SK-N-SH treated with all-trans-retinoic acid at 6 μM for 48 hours (cell line): ENCODE measurements at regions not wholly inside any gene's neighbourhood (a gene's known extent, or its start where the extent isn't known, plus 50 kb on each side); places are given as distances from the start of the nearest gene placed in this dataset.

Experiments used
- ATAC-seq: fragments of 200-7000 bp; cut with Tn5 transposase; 3 replicates; pipeline ENCODE4 v1.9.1; 2020; ENCODE audit warnings: mild to moderate bottlenecking, moderate library complexity
- ARNTL ChIP-seq: fragments of 450-650 bp; formaldehyde crosslinking; IDR thresholded peaks from 2 replicates; pipeline ENCODE4 v1.5.0; 2020; ENCODE audit warnings: low read depth, mild to moderate bottlenecking, moderate library complexity, borderline replicate concordance
- BACH2 ChIP-seq: fragments of 250-450 bp; sonication (Bioruptor Pico); IDR thresholded peaks from 2 replicates; pipeline ENCODE4 v1.9.0; 2021; ENCODE audit warnings: mild to moderate bottlenecking, borderline replicate concordance
- CSDC2 ChIP-seq: fragments of 250-450 bp; sonication (Bioruptor Pico); IDR thresholded peaks from 2 replicates; pipeline ENCODE4 v1.5.0; 2020; ENCODE audit warnings: mild to moderate bottlenecking, moderate library complexity
- ESRRG ChIP-seq: fragments of 250-450 bp; sonication (Bioruptor Pico); IDR thresholded peaks from 2 replicates; pipeline ENCODE4 v1.6.1; 2021; ENCODE audit warnings: mild to moderate bottlenecking
- GLIS3 ChIP-seq: fragments of 250-450 bp; sonication (Bioruptor Pico); IDR thresholded peaks from 2 replicates; pipeline ENCODE4 v1.5.0; 2020; ENCODE audit warnings: mild to moderate bottlenecking, moderate library complexity
- ISL1 ChIP-seq: fragments of 250-450 bp; sonication (Bioruptor Pico); IDR thresholded peaks from 2 replicates; pipeline ENCODE4 v2.1.2; 2022; ENCODE audit warnings: mild to moderate bottlenecking, moderate library complexity
- OSR1 ChIP-seq: fragments of 250-450 bp; sonication (Bioruptor Pico); IDR thresholded peaks from 2 replicates; pipeline ENCODE4 v1.8.0; 2022; ENCODE audit warnings: moderate library complexity, mild to moderate bottlenecking, inconsistent platforms
- PPARA ChIP-seq: fragments of 250-450 bp; sonication (Bioruptor Pico); IDR thresholded peaks from 2 replicates; pipeline ENCODE4 v1.5.0; 2020; ENCODE audit warnings: mild to moderate bottlenecking, borderline replicate concordance
- RARB ChIP-seq: fragments of 250-450 bp; sonication (Bioruptor Pico); IDR thresholded peaks from 2 replicates; pipeline ENCODE4 v1.8.0; 2021; ENCODE audit warnings: mild to moderate bottlenecking, moderate library complexity
- SNAI2 ChIP-seq: fragments of 250-450 bp; sonication (Bioruptor Pico); IDR thresholded peaks from 2 replicates; pipeline ENCODE4 v1.5.0; 2020; ENCODE audit warnings: mild to moderate bottlenecking, moderate library complexity
- TOX ChIP-seq: fragments of 250-450 bp; sonication (Bioruptor Pico); IDR thresholded peaks from 2 replicates; pipeline ENCODE4 v1.8.0; 2021; ENCODE audit warnings: mild to moderate bottlenecking, moderate library complexity, borderline replicate concordance
- ZC3H10 ChIP-seq: fragments of 250-450 bp; sonication (Bioruptor Pico); IDR thresholded peaks from 2 replicates; pipeline ENCODE4 v1.5.1; 2021; ENCODE audit warnings: mild to moderate bottlenecking, moderate library complexity
- ZFP3 ChIP-seq: fragments of 250-450 bp; sonication (Bioruptor Pico); IDR thresholded peaks from 2 replicates; pipeline ENCODE4 v1.5.0; 2020; ENCODE audit warnings: mild to moderate bottlenecking, moderate library complexity
- ZFP30 ChIP-seq: fragments of 450-650 bp; formaldehyde crosslinking; IDR thresholded peaks from 2 replicates; pipeline ENCODE4 v1.5.0; 2022; ENCODE audit warnings: mild to moderate bottlenecking, moderate library complexity
- ZNF565 ChIP-seq: fragments of 450-650 bp; formaldehyde crosslinking; conservative IDR thresholded peaks from 2 replicates; pipeline ENCODE4 v1.5.0; 2020; ENCODE audit warnings: low read depth, mild to moderate bottlenecking, moderate library complexity
- ZNF70 ChIP-seq: fragments of 450-650 bp; formaldehyde crosslinking; IDR thresholded peaks from 2 replicates; pipeline ENCODE4 v1.5.0; 2020; ENCODE audit warnings: mild to moderate bottlenecking, moderate library complexity
- TF ChIP-seq, protein P1 (sequence below): fragments of 250-450 bp; sonication (Bioruptor Pico); IDR thresholded peaks from 2 replicates; pipeline ENCODE4 v1.5.1; 2021; ENCODE audit warnings: mild to moderate bottlenecking, moderate library complexity
- TF ChIP-seq, protein P2 (sequence below): fragments of 250-450 bp; sonication (Bioruptor Pico); IDR thresholded peaks from 2 replicates; pipeline ENCODE4 v1.8.0; 2021; ENCODE audit warnings: low read depth, mild to moderate bottlenecking, moderate library complexity, borderline replicate concordance
- TF ChIP-seq, protein P3 (sequence below): fragments of 250-450 bp; sonication (Bioruptor Pico); IDR thresholded peaks from 2 replicates; pipeline ENCODE4 v1.8.0; 2020; ENCODE audit warnings: mild to moderate bottlenecking, moderate library complexity, borderline replicate concordance
- TF ChIP-seq, protein P4 (sequence below): fragments of 250-450 bp; sonication (Bioruptor Pico); IDR thresholded peaks from 2 replicates; pipeline ENCODE4 v1.5.1; 2020; ENCODE audit warnings: low read depth, mild to moderate bottlenecking, moderate library complexity

DNA sequence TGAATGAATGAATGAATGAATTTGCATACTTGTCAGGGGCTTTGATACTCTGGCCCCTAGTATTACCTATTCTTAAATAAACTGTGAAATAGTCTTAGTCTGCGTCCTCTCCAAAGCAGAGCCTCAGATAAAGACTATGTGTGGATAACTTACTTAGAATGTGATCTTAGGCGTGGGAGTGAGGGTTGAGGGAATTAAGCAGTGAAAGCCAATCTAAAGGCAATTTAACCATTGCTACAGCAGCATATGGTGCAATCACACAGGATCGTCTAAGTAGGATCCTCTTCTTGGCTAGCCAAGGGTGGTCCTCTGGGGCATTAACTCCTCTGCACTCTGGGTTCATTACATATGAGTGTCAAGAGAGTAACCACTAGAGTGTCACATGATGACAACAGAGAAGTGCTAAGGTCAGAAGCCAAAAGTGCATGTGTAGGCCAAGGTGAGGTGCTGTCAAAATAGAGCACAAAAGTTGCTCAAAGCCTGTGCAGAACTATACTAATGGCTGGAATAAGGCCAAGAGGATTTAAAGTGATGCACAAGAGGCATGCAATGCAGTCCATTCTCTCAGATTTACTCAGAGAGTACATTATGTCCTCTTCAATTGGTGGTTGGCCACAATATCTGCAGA lies 274.4 kb upstream of the SEMA6A start (continued):
- TF ChIP-seq, protein P1, sequence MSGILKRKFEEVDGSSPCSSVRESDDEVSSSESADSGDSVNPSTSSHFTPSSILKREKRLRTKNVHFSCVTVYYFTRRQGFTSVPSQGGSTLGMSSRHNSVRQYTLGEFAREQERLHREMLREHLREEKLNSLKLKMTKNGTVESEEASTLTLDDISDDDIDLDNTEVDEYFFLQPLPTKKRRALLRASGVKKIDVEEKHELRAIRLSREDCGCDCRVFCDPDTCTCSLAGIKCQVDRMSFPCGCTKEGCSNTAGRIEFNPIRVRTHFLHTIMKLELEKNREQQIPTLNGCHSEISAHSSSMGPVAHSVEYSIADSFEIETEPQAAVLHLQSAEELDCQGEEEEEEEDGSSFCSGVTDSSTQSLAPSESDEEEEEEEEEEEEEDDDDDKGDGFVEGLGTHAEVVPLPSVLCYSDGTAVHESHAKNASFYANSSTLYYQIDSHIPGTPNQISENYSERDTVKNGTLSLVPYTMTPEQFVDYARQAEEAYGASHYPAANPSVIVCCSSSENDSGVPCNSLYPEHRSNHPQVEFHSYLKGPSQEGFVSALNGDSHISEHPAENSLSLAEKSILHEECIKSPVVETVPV, result no peak
- TF ChIP-seq SNAI2 (CRISPR knock-in tag) (no peak), ZFP3 (CRISPR knock-in tag) (no peak)

DNA sequence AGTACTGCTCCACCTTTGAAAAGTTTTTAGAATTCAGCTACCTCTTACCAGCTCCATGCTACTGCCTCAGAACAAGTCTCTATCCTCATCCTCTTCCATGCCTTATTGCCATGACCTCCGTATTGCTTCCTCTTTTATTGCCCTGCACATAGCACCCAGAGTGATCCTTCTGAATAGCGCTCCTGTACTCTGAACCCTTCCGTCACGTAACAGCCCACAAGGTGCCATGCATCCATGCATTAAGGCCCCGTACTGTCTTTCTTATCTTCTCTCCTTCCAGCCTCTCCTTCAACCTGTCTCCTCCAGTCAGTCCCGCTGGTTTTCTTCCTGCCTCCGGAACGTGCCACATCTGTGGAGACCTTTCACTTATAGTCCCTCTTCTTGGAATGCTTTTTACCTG lies 273.3 kb upstream of the SEMA6A start:
- ATAC-seq, result no peak

DNA sequence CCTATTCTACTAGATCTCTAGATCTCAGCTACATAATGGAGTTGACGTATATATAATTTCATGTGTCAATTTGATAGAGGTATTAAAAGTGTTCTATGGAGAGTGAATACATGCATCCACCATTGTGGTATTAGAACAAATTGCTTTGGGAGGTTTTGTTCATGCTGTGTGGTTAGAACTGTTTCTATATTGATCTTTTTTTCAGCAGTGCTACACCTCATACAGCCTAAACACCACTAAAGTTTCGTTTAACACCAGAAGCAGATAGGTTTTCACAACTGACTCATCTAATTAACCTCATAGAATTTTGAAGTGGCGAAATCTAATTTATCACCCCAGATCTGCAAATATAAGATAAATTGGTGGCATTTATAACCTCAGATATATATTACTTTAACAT lies 269.4 kb upstream of the SEMA6A start:
- ATAC-seq, result no peak

More for the DNA sequence above, 273.3 kb upstream of the SEMA6A start:
- no peak for TF ChIP-seq ZC3H10
- TF ChIP-seq BACH2 (CRISPR knock-in tag), result no peak
- no peak for TF ChIP-seq CSDC2
- TF ChIP-seq PPARA, result no peak
- TF ChIP-seq RARB (CRISPR knock-in tag), result no peak
- no peak for TF ChIP-seq ESRRG (CRISPR knock-in tag)
- no peak for TF ChIP-seq SNAI2 (CRISPR knock-in tag)
- no peak for TF ChIP-seq ZNF565 (CRISPR knock-in tag)
- no peak for TF ChIP-seq ZFP3 (CRISPR knock-in tag)
- TF ChIP-seq ZFP30, result no peak

DNA sequence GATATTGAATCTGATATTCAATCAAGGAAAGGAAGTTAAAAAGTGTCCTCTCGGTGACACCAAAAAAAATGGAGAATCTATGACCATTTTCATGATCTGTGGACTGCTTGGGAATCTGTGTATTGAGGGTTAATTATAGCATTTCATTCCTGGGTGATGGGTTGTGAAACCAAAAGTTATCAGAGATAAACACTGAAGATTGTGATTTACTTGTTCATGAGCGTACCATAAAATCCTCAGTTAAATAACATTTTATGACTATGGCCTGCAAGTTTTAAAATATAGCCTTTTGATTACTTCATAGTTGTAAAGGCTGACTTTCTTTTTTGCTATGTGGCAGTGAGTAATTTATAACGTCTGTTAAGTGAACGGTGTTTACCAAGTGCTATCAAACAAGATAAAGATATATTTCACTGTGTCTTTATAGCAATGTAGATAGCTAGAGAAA lies 267.9 kb upstream of the SEMA6A start:
- no peak for ATAC-seq
- TF ChIP-seq ESRRG (CRISPR knock-in tag) (no peak), ZC3H10 (no peak), GLIS3 (CRISPR knock-in tag) (no peak), TOX (CRISPR knock-in tag) (no peak), RARB (CRISPR knock-in tag) (no peak), ZFP3 (CRISPR knock-in tag) (no peak), OSR1 (no peak), PPARA (no peak), BACH2 (CRISPR knock-in tag) (no peak), ZFP30 (no peak), CSDC2 (no peak)
- TF ChIP-seq, protein P1, result no peak
- TF ChIP-seq, protein P2, sequence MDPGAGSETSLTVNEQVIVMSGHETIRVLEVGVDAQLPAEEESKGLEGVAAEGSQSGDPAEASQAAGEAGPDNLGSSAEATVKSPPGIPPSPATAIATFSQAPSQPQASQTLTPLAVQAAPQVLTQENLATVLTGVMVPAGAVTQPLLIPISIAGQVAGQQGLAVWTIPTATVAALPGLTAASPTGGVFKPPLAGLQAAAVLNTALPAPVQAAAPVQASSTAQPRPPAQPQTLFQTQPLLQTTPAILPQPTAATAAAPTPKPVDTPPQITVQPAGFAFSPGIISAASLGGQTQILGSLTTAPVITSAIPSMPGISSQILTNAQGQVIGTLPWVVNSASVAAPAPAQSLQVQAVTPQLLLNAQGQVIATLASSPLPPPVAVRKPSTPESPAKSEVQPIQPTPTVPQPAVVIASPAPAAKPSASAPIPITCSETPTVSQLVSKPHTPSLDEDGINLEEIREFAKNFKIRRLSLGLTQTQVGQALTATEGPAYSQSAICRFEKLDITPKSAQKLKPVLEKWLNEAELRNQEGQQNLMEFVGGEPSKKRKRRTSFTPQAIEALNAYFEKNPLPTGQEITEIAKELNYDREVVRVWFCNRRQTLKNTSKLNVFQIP (CRISPR knock-in tag), result no peak

More for the DNA sequence above, 269.4 kb upstream of the SEMA6A start:
- no peak for TF ChIP-seq TOX (CRISPR knock-in tag)
- TF ChIP-seq, protein P2 (CRISPR knock-in tag), result no peak
- TF ChIP-seq ESRRG (CRISPR knock-in tag), result no peak
- no peak for TF ChIP-seq SNAI2 (CRISPR knock-in tag)
- TF ChIP-seq, protein P3, sequence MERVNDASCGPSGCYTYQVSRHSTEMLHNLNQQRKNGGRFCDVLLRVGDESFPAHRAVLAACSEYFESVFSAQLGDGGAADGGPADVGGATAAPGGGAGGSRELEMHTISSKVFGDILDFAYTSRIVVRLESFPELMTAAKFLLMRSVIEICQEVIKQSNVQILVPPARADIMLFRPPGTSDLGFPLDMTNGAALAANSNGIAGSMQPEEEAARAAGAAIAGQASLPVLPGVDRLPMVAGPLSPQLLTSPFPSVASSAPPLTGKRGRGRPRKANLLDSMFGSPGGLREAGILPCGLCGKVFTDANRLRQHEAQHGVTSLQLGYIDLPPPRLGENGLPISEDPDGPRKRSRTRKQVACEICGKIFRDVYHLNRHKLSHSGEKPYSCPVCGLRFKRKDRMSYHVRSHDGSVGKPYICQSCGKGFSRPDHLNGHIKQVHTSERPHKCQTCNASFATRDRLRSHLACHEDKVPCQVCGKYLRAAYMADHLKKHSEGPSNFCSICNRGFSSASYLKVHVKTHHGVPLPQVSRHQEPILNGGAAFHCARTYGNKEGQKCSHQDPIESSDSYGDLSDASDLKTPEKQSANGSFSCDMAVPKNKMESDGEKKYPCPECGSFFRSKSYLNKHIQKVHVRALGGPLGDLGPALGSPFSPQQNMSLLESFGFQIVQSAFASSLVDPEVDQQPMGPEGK (CRISPR knock-in tag), result no peak
- TF ChIP-seq, protein P1, result no peak
- TF ChIP-seq, protein P4, sequence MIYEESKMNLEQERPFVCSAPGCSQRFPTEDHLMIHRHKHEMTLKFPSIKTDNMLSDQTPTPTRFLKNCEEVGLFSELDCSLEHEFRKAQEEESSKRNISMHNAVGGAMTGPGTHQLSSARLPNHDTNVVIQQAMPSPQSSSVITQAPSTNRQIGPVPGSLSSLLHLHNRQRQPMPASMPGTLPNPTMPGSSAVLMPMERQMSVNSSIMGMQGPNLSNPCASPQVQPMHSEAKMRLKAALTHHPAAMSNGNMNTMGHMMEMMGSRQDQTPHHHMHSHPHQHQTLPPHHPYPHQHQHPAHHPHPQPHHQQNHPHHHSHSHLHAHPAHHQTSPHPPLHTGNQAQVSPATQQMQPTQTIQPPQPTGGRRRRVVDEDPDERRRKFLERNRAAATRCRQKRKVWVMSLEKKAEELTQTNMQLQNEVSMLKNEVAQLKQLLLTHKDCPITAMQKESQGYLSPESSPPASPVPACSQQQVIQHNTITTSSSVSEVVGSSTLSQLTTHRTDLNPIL, result no peak
- TF ChIP-seq GLIS3 (CRISPR knock-in tag), result no peak
- no peak for TF ChIP-seq ZNF70 (CRISPR knock-in tag)
- TF ChIP-seq ARNTL (CRISPR knock-in tag), result no peak
- no peak for TF ChIP-seq ISL1 (CRISPR knock-in tag)
- TF ChIP-seq OSR1, result no peak
- no peak for TF ChIP-seq RARB (CRISPR knock-in tag)
- TF ChIP-seq ZFP30, result no peak
